DOHH2 (cell line): ENCODE measurements at regions not wholly inside any gene's neighbourhood (a gene's known extent, or its start where the extent isn't known, plus 50 kb on each side); places are given as distances from the start of the nearest gene placed in this dataset.
"Not testable (repeated sequence)": the region's sequence is repeated elsewhere in the genome, so short reads cannot be mapped to it uniquely, and the experiment has no call there.

ENCODE experiments used
- H3F3A ChIP-seq: fragments of 200-600 bp; sonication (generic), shearing (Covaris generic); 2 replicates; pipeline ENCODE4 v1.6.0; 2016; ENCODE audit warnings: antibody characterized with exemption, mild to moderate bottlenecking; ENCODE audit not compliant: control insufficient read depth, insufficient read depth
- H3K27ac ChIP-seq: fragments of 200-600 bp; sonication (generic); 2 replicates; pipeline ENCODE4 v1.5.1; 2014; ENCODE audit warnings: low read depth, mild to moderate bottlenecking, low read length, moderate library complexity
- H3K27me3 ChIP-seq: fragments of 200-600 bp; sonication (generic); 2 replicates; pipeline ENCODE4 v1.6.1; 2014; ENCODE audit warnings: mild to moderate bottlenecking, low read length, mixed read lengths; ENCODE audit not compliant: control insufficient read depth
- H3K36me3 ChIP-seq: fragments of 200-600 bp; sonication (generic); 2 replicates; pipeline ENCODE4 v1.6.1; 2014; ENCODE audit warnings: mild to moderate bottlenecking, low read length, moderate library complexity, mixed read lengths; ENCODE audit not compliant: control insufficient read depth
- H3K4me1 ChIP-seq: fragments of 200-600 bp; sonication (generic); 2 replicates; pipeline ENCODE4 v1.6.1; 2014; ENCODE audit warnings: mild to moderate bottlenecking, low read length, mixed read lengths; ENCODE audit not compliant: control insufficient read depth
- H3K4me2 ChIP-seq: fragments of 200-600 bp; sonication (generic); 2 replicates; pipeline ENCODE4 v1.6.0; 2014; ENCODE audit warnings: mild to moderate bottlenecking, low read length, moderate library complexity
- H3K4me3 ChIP-seq: fragments of 200-600 bp; sonication (generic); 2 replicates; pipeline ENCODE4 v1.5.1; 2014; ENCODE audit warnings: mild to moderate bottlenecking, low read length, mixed read lengths
- H3K79me2 ChIP-seq: fragments of 200-600 bp; sonication (generic); 2 replicates; pipeline ENCODE4 v1.6.1; 2014; ENCODE audit warnings: mild to moderate bottlenecking, low read length, mixed read lengths; ENCODE audit not compliant: control insufficient read depth
- H3K9me2 ChIP-seq: fragments of 200-600 bp; sonication (generic); replicated peaks from 2 replicates; pipeline ENCODE4 v1.6.1; 2014; ENCODE audit warnings: mild to moderate bottlenecking, low read length, mixed read lengths; ENCODE audit not compliant: control insufficient read depth
- H3K9me3 ChIP-seq: fragments of 200-600 bp; sonication (generic); 2 replicates; pipeline ENCODE4 v1.6.1; 2014; ENCODE audit warnings: antibody characterized with exemption, low read length, mixed read lengths; ENCODE audit not compliant: control insufficient read depth, insufficient read depth
- H4K20me1 ChIP-seq: fragments of 200-600 bp; sonication (generic); 2 replicates; pipeline ENCODE4 v1.6.0; 2014; ENCODE audit warnings: low read depth, mild to moderate bottlenecking, antibody characterized with exemption, low read length, moderate library complexity; ENCODE audit not compliant: control insufficient read depth, insufficient read depth
- EZH2phosphoT487 ChIP-seq: fragments of 200-600 bp; sonication (generic); IDR thresholded peaks from 2 replicates; pipeline ENCODE4 v1.6.1; 2017; ENCODE audit warnings: borderline replicate concordance, mild to moderate bottlenecking, antibody characterized with exemption, low read length, moderate library complexity, mixed read lengths
- TF ChIP-seq, protein P1 (sequence below): fragments of 200-600 bp; sonication (generic); IDR thresholded peaks from one replicate; pipeline ENCODE4 v1.5.1; 2014; ENCODE audit warnings: antibody characterized with exemption, mild to moderate bottlenecking, low read depth, low read length; ENCODE audit not compliant: poor library complexity, severe bottlenecking

DNA sequence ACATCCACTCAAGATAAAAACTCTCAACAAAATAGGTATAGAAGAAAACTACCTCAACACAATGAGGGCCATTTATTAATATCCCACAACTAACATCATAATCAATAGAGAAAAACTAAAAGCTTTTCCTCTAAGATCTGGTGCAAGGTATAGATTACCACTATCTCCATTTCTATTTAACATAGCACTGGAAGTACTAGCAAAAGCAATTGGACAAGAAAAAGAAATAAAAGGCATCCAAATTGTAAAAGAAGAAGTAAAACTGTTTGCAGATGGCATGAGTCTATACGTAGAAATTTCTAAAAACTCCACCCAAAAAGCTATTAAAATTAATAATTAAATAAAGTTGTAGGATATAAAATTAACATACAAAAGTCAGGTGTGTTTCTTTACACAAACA, 230.8 kb upstream of the PRSS16 start:
- Histone ChIP-seq H3F3A (no peaks in the 10 kb centered on the region), H4K20me1 (no peaks in the 10 kb centered on the region), H3K36me3 (no peaks in the 10 kb centered on the region), H3K27ac (no peak overlapping the region), H3K4me3 (no peak overlapping the region), H3K4me1 (no peaks in the 10 kb centered on the region), H3K27me3 (no peaks in the 10 kb centered on the region), H3K9me2 (no peaks in the 10 kb centered on the region), H3K4me2 (no peak overlapping the region), H3K9me3 (0 out of 2 replicates have a peak, but pooled peaks cover 4% of the 10 kb centered on the region), H3K79me2 (no peaks in the 10 kb centered on the region)
- TF ChIP-seq, protein P1, sequence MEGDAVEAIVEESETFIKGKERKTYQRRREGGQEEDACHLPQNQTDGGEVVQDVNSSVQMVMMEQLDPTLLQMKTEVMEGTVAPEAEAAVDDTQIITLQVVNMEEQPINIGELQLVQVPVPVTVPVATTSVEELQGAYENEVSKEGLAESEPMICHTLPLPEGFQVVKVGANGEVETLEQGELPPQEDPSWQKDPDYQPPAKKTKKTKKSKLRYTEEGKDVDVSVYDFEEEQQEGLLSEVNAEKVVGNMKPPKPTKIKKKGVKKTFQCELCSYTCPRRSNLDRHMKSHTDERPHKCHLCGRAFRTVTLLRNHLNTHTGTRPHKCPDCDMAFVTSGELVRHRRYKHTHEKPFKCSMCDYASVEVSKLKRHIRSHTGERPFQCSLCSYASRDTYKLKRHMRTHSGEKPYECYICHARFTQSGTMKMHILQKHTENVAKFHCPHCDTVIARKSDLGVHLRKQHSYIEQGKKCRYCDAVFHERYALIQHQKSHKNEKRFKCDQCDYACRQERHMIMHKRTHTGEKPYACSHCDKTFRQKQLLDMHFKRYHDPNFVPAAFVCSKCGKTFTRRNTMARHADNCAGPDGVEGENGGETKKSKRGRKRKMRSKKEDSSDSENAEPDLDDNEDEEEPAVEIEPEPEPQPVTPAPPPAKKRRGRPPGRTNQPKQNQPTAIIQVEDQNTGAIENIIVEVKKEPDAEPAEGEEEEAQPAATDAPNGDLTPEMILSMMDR, result no peak
- TF ChIP-seq EZH2phosphoT487, result no peak

DNA sequence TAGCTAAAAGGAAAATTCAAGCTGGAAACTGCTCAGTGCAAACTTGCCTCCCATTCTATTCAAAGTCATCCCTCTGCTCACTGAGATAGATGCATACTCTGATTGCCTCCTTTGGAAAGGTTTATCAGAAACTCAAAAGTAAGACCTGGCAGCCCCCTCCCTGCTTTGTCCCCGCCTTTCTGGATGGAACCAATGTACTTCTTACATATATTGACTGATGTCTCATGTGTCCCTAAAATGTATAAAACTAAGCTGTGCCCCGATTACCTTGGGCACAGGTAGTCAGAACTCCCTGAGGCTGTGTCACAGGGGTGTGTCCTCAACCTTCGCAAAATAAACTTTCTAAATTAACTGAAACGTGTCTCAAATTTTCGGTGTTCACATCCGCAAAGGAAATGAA, 229.1 kb upstream of the PRSS16 start:
- H3K27me3 ChIP-seq, H3K9me2 ChIP-seq: not testable (repeated sequence)

DNA sequence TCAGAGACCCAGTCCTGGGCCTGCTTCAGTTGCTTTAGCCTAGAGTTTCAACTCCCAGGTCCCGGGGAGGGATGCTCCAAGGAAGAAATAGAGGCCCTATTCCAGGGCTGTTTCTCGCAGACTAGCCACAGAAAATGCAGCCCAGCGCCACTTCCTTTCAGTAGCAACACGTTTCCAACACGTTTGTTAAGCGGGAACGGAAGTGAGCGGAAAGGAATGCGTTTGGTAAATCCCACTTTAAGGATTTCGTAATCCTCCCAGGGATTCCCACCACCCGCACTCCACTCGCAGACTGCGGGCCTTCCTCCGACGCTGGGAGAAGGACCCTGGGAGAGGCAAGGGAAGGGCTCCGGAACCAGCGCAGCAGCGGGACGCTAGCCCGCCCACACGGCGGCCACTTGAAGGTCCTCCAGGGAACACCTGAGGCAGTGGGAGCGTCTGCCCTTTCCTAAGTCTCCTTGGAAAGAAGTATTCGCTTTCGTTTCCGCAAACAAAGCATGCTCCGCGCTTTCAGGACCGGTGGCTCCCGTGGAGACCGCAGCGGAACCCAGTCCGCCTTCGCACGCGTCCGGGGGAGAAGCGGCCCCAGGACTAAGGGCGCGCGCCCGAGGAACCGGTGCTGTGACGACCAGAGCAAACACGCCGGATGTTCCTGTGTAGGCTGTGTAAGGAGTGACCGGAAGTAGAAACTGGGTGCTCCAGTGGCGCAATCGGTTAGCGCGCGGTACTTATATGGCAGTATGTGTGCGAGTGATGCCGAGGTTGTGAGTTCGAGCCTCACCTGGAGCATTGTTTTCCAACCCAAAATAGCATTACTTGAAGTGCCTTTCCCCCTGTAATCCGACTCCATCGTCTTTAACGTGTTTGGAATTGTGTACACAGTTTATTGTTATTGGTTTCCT, 227.6 kb upstream of the PRSS16 start:
- Histone ChIP-seq H3K27ac (no peak overlapping the region), H4K20me1 (no peaks in the 10 kb centered on the region), H3K9me3 (0 out of 2 replicates have a peak, but pooled peaks cover 4% of the 10 kb centered on the region), H3K4me1 (no peaks in the 10 kb centered on the region), H3K27me3 (no peaks in the 10 kb centered on the region), H3K79me2 (no peaks in the 10 kb centered on the region), H3K4me2 (no peak overlapping the region), H3K4me3 (no peak overlapping the region), H3K36me3 (no peaks in the 10 kb centered on the region), H3F3A (no peaks in the 10 kb centered on the region), H3K9me2 (no peaks in the 10 kb centered on the region)
- no peak for TF ChIP-seq EZH2phosphoT487
- TF ChIP-seq, protein P1, result no peak

More for the DNA sequence above, 229.1 kb upstream of the PRSS16 start:
- H3K36me3 ChIP-seq, H3K27ac ChIP-seq, H3K4me3 ChIP-seq, H4K20me1 ChIP-seq, H3K79me2 ChIP-seq, H3F3A ChIP-seq, H3K9me3 ChIP-seq, H3K4me2 ChIP-seq, H3K4me1 ChIP-seq: not testable (repeated sequence)

DNA sequence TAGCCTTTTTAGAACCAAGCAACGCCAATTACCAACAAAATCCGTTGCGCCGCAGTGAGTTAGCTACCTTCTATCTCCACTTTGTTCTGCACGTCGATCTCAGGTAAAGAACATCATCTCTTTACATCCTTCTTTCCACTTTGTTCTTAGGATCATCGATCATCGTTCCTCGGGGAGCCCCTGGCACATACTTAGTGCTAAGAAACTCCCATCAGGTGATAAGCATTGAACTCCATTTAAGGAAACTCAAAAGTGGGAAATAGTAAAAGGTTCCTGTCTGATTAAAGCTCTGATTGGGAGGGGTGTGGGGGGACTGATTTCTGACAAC, 227.0 kb upstream of the PRSS16 start:
- Histone ChIP-seq H3F3A (no peaks in the 10 kb centered on the region), H3K27ac (no peak overlapping the region), H3K4me1 (no peaks in the 10 kb centered on the region), H4K20me1 (no peaks in the 10 kb centered on the region), H3K4me2 (no peak overlapping the region), H3K36me3 (no peaks in the 10 kb centered on the region), H3K79me2 (no peaks in the 10 kb centered on the region), H3K27me3 (no peaks in the 10 kb centered on the region), H3K9me3 (0 out of 2 replicates have a peak, but pooled peaks cover 4% of the 10 kb centered on the region), H3K4me3 (no peak overlapping the region), H3K9me2 (no peaks in the 10 kb centered on the region)
- TF ChIP-seq EZH2phosphoT487, result no peak
- TF ChIP-seq, protein P1, result no peak
